Keratinocyte (primary cell): ENCODE measurements at regions not wholly inside any gene's neighbourhood (a gene's known extent, or its start where the extent isn't known, plus 50 kb on each side); places are given as distances from the start of the nearest gene placed in this dataset.

Experiments used
- DNase-seq: peaks from one replicate; pipeline ENCODE4 v3.0.0-alpha.2; 2011; ENCODE audit warnings: low read depth, missing footprints, low spot score
- FAIRE-seq: peaks from 2 replicates; lab custom pipeline; 2011; peaks lifted over from hg19 to GRCh38; lab: Jason Lieb, UNC
- H2AFZ ChIP-seq: 2 replicates; pipeline ENCODE4 v1.6.0; 2012; ENCODE audit warnings: low read length, control low read depth, inconsistent platforms; ENCODE audit not compliant: control insufficient read depth
- H3K27ac ChIP-seq: 2 replicates; pipeline ENCODE4 v1.5.1; 2011; ENCODE audit warnings: low read length; ENCODE audit not compliant: control insufficient read depth, insufficient read depth
- H3K27me3 ChIP-seq: 3 replicates; pipeline ENCODE4 v1.6.0; 2011; ENCODE audit warnings: low read length; ENCODE audit not compliant: control insufficient read depth, insufficient read depth; ENCODE audit errors: extremely low read depth
- H3K36me3 ChIP-seq, 2 experiments: 2 replicates in 1 of 2; 3 replicates in 1 of 2; pipeline ENCODE4 v1.5.1; 2011; ENCODE audit warnings: low read length in 2 of 2, mild to moderate bottlenecking in 1 of 2; ENCODE audit not compliant: control insufficient read depth in 2 of 2, insufficient read depth in 2 of 2; ENCODE audit errors: extremely low read depth in 1 of 2
- H3K4me1 ChIP-seq: 3 replicates; pipeline ENCODE4 v1.5.1; 2011; ENCODE audit warnings: low read length; ENCODE audit not compliant: control insufficient read depth, insufficient read depth; ENCODE audit errors: extremely low read depth
- H3K4me2 ChIP-seq: 3 replicates; pipeline ENCODE4 v1.6.0; 2011; ENCODE audit warnings: low read depth, low read length; ENCODE audit not compliant: control insufficient read depth, insufficient read depth; ENCODE audit errors: extremely low read depth
- H3K4me3 ChIP-seq, 3 experiments: fragments of 200-600 bp in 1 of 3; sonication (generic) in 1 of 3; 2 replicates in 2 of 3; 3 replicates in 1 of 3; pipeline ENCODE4 v1.5.1; 2011 to 2016; ENCODE audit warnings: low read length in 3 of 3, mild to moderate bottlenecking in 3 of 3, control low read depth in 2 of 3, inconsistent platforms in 1 of 3, low read depth in 1 of 3, mixed read lengths in 1 of 3, mixed run types in 1 of 3, moderate library complexity in 1 of 3; ENCODE audit not compliant: control insufficient read depth in 2 of 3, insufficient read depth in 2 of 3; ENCODE audit errors: extremely low read depth in 1 of 3
- H3K79me2 ChIP-seq: 2 replicates; pipeline ENCODE4 v1.6.0; 2012; ENCODE audit warnings: low read length; ENCODE audit not compliant: control insufficient read depth, insufficient read depth
- H3K9ac ChIP-seq: 3 replicates; pipeline ENCODE4 v1.6.0; 2011; ENCODE audit warnings: low read length; ENCODE audit not compliant: control insufficient read depth, insufficient read depth; ENCODE audit errors: extremely low read depth
- H3K9me1 ChIP-seq: 3 replicates; pipeline ENCODE4 v1.6.0; 2011; ENCODE audit warnings: low read length; ENCODE audit not compliant: control insufficient read depth, insufficient read depth; ENCODE audit errors: extremely low read depth
- H3K9me3 ChIP-seq: 2 replicates; pipeline ENCODE4 v1.5.1; 2012; ENCODE audit warnings: low read depth, low read length; ENCODE audit not compliant: control insufficient read depth
- H4K20me1 ChIP-seq: 3 replicates; pipeline ENCODE4 v1.6.0; 2011; ENCODE audit warnings: low read length; ENCODE audit not compliant: control insufficient read depth, insufficient read depth; ENCODE audit errors: extremely low read depth
- EZH2 ChIP-seq: IDR thresholded peaks from one replicate; pipeline ENCODE4 v1.6.1; 2012; ENCODE audit warnings: inconsistent platforms, mild to moderate bottlenecking, low read length, moderate library complexity
- dilution Hi-C: fragments of 300-500 bp; cut with MboI; formaldehyde crosslinking; loops from one replicate; pipeline ENCODE4 v1.7.0; 2020; ENCODE audit warnings: low sequenced_read_pairs; ENCODE audit not compliant: extremely low pct_ligation_motif_present
- TF ChIP-seq, protein P1 (sequence below), 3 experiments: IDR thresholded peaks in 1 of 3; conservative IDR thresholded peaks in 1 of 3; optimal IDR thresholded peaks in 1 of 3; 2 replicates in 2 of 3; 3 replicates in 1 of 3; pipeline versions ENCODE3 to v1.5.1; 2011; ENCODE audit warnings: low read length in 3 of 3, mild to moderate bottlenecking in 3 of 3, moderate library complexity in 2 of 3, control low read depth in 1 of 3, inconsistent platforms in 1 of 3; ENCODE audit not compliant: insufficient read depth in 2 of 3; ENCODE audit errors: extremely low read depth in 1 of 3

GRCh38 chr13:63093907-63094469, 1678.3 kb upstream of the PCDH20 start:
- no peaks in the 10 kb centered on the region for H4K20me1 ChIP-seq
- H3K27ac ChIP-seq: no peak overlapping the region
- no peaks in the 10 kb centered on the region for H3K36me3 ChIP-seq
- H3K4me3 ChIP-seq: no peak overlapping the region
- H3K79me2 ChIP-seq: no peaks in the 10 kb centered on the region
- no peak overlapping the region for H3K9ac ChIP-seq
- H2AFZ ChIP-seq: no peak overlapping the region
- no peaks in the 10 kb centered on the region for H3K4me1 ChIP-seq
- H3K9me3 ChIP-seq: no peaks in the 10 kb centered on the region
- no peak overlapping the region for H3K4me2 ChIP-seq
- H3K9me1 ChIP-seq: no peaks in the 10 kb centered on the region
- FAIRE-seq (no peak), DNase-seq (no peak)
- no peaks in the 10 kb centered on the region for H3K27me3 ChIP-seq
- dilution Hi-C loops: no loop called here
- TF ChIP-seq, protein P1, sequence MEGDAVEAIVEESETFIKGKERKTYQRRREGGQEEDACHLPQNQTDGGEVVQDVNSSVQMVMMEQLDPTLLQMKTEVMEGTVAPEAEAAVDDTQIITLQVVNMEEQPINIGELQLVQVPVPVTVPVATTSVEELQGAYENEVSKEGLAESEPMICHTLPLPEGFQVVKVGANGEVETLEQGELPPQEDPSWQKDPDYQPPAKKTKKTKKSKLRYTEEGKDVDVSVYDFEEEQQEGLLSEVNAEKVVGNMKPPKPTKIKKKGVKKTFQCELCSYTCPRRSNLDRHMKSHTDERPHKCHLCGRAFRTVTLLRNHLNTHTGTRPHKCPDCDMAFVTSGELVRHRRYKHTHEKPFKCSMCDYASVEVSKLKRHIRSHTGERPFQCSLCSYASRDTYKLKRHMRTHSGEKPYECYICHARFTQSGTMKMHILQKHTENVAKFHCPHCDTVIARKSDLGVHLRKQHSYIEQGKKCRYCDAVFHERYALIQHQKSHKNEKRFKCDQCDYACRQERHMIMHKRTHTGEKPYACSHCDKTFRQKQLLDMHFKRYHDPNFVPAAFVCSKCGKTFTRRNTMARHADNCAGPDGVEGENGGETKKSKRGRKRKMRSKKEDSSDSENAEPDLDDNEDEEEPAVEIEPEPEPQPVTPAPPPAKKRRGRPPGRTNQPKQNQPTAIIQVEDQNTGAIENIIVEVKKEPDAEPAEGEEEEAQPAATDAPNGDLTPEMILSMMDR (optimal IDR thresholded peaks at IDR 0.05 in 1 of 3, IDR thresholded peaks at IDR 0.05 in 1 of 3, conservative IDR thresholded peaks at IDR 0.05 in 1 of 3; ENCODE audit: extremely low read depth in 1 of 3, insufficient read depth in 2 of 3, low read length in 3 of 3): no peak
- TF ChIP-seq EZH2: no peak

- Histone ChIP-seq H2AFZ (no peak overlapping the region), H3K9me3 (no peaks in the 10 kb centered on the region), H3K9ac (no peak overlapping the region), H3K4me1 (no peaks in the 10 kb centered on the region), H3K27ac (no peak overlapping the region), H3K4me2 (no peak overlapping the region), H3K9me1 (no peaks in the 10 kb centered on the region), H3K4me3 (no peak overlapping the region), H3K36me3 (no peaks in the 10 kb centered on the region), H3K27me3 (no peaks in the 10 kb centered on the region), H3K79me2 (no peaks in the 10 kb centered on the region), H4K20me1 (no peaks in the 10 kb centered on the region)
- dilution Hi-C loops: no loop called here
- FAIRE-seq: no peak
- no peak for DNase-seq
- no peak for TF ChIP-seq EZH2
- TF ChIP-seq, protein P1 (optimal IDR thresholded peaks at IDR 0.05 in 1 of 3, IDR thresholded peaks at IDR 0.05 in 1 of 3, conservative IDR thresholded peaks at IDR 0.05 in 1 of 3; ENCODE audit: extremely low read depth in 1 of 3, insufficient read depth in 2 of 3, low read length in 3 of 3): no peak
Observed at GRCh38 chr13:63092456-63092855, 1676.8 kb upstream of the PCDH20 start.
